ENCODE measurements at regions not wholly inside any gene's neighbourhood (a gene's known extent, or its start where the extent isn't known, plus 50 kb on each side); places are given as distances from the start of the nearest gene placed in this dataset.

DNA sequence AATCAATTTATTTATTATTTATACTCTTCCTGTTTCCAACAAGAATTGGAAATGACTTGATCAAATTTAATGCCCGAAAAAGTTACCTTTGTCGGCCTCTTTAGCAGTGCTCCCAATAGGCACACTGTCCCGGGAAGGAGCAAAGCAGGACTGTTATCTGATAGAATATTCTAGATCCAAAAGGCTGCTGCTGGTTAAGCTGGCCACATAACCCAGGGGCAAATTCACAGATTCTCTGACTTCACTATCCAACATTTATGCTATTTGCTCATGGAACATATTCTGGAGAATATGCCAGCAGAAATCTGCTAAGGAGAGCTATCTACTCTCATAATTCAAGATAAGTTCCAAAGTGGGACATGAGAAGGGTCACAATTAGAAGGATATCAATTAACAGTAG is 100.2 kb upstream of the DMAC1 start:
- WGBS, 2 donors (ENCODE audit: low coverage in 1 of 2), result 54 to 71% methylated on average over 3 of the region's 3 CpGs
- Histone ChIP-seq H3K36me3 (no peaks in the 10 kb centered on the region), H3K4me3 (no peak overlapping the region), H3K27me3 (no peaks in the 10 kb centered on the region), H3K27ac (no peak overlapping the region), H3K9me3 (no peaks in the 10 kb centered on the region), H3K4me1 (no peaks in the 10 kb centered on the region)
- ATAC-seq, result no peak
- TF ChIP-seq EP300 (IDR thresholded peaks at IDR 0.05) (no peak), POLR2AphosphoS5 (IDR thresholded peaks at IDR 0.05) (no peak), CTCF (IDR thresholded peaks at IDR 0.05) (no peak)

GRCh38 chr9:7894231-7894630 is 94.7 kb upstream of the DMAC1 start:
- no peaks in the 10 kb centered on the region for H3K36me3 ChIP-seq
- TF ChIP-seq POLR2A (IDR thresholded peaks at IDR 0.05), result no peak
- no peak for TF ChIP-seq CTCF (IDR thresholded peaks at IDR 0.05)
- TF ChIP-seq POLR2AphosphoS5 (IDR thresholded peaks at IDR 0.05), result no peak
- no peak for TF ChIP-seq EP300 (IDR thresholded peaks at IDR 0.05)

DNA sequence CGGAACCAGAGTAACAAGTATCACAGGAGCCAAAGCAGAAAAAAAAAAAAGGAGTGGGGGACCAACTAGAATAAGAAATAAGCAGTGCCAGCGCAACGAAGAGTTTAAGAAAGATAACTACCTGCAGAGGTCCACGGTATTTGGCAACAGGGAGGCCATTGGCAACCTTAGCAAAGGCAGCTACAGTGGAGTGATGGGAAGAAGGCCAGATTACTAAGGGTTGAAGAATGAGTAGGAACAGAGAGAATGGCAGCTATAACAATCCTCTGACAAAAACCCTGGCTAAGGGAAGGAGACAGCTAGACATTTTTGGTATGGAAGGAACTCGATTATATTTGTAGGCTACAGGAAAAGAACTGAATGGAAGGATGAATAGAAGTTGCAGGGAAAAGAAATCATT is 93.4 kb upstream of the DMAC1 start:
- no peak overlapping the region for H3K27ac ChIP-seq
- H3K4me1 ChIP-seq, result no peaks in the 10 kb centered on the region
- no peak for ATAC-seq
- no peaks in the 10 kb centered on the region for H3K36me3 ChIP-seq
- TF ChIP-seq POLR2A (IDR thresholded peaks at IDR 0.05) (no peak), CTCF (IDR thresholded peaks at IDR 0.05) (no peak), POLR2AphosphoS5 (IDR thresholded peaks at IDR 0.05) (no peak), EP300 (IDR thresholded peaks at IDR 0.05) (no peak)
- H3K4me3 ChIP-seq, result no peak overlapping the region
- no peaks in the 10 kb centered on the region for H3K9me3 ChIP-seq
- WGBS, 2 donors (ENCODE audit: low coverage in 1 of 2), result 60 to 80% methylated on average over 4 to 5 of the region's 5 CpGs
- H3K27me3 ChIP-seq, result no peaks in the 10 kb centered on the region

More at GRCh38 chr9:7894231-7894630, 94.7 kb upstream of the DMAC1 start:
- H3K9me3 ChIP-seq, result no peaks in the 10 kb centered on the region
- WGBS, 2 donors (ENCODE audit: low coverage in 1 of 2), result 66 to 87% methylated on average over 4 of the region's 4 CpGs
- no peak overlapping the region for H3K27ac ChIP-seq
- ATAC-seq, result no peak
- H3K27me3 ChIP-seq, result no peaks in the 10 kb centered on the region
- no peaks in the 10 kb centered on the region for H3K4me1 ChIP-seq
- H3K4me3 ChIP-seq, result no peak overlapping the region

- H3K9me3 ChIP-seq, result peaks cover 0 to 8% (median 0%) of the 10 kb centered on the region in 3 donors
- ATAC-seq, result no peak
Measured at GRCh38 chr9:7879551-7880245, 80.1 kb upstream of the DMAC1 start.

More at GRCh38 chr9:7879551-7880245, 80.1 kb upstream of the DMAC1 start:
- TF ChIP-seq POLR2AphosphoS5 (IDR thresholded peaks at IDR 0.05) (no peak), CTCF (IDR thresholded peaks at IDR 0.05) (no peak), EP300 (IDR thresholded peaks at IDR 0.05) (no peak), POLR2A (IDR thresholded peaks at IDR 0.05) (no peak)
- Histone ChIP-seq H3K27me3 (no peaks in the 10 kb centered on the region), H3K4me1 (no peaks in the 10 kb centered on the region), H3K36me3 (no peaks in the 10 kb centered on the region), H3K27ac (no peak overlapping the region), H3K4me3 (no peak overlapping the region)
- WGBS, 2 donors (ENCODE audit: low coverage in 1 of 2), result 33% methylated on average over 3 of the region's 6 CpGs; no CpG with 5 or more reads in 1 of the 2 donors

Measured in gastroesophageal sphincter (tissue), 4 donors.